ENCODE measurements at regions not wholly inside any gene's neighbourhood (a gene's known extent, or its start where the extent isn't known, plus 50 kb on each side); places are given as distances from the start of the nearest gene placed in this dataset.

GRCh38 chr4:138512756-138513155 lies 270.6 kb upstream of the SLC7A11 start:
- Histone ChIP-seq H3K27me3 (no peaks in the 10 kb centered on the region), H3K4me3 (no peak overlapping the region), H3K27ac (replicated peaks in 1 of 4) (no peak overlapping the region), H3K9me3 (no peaks in the 10 kb centered on the region), H3K36me3 (no peaks in the 10 kb centered on the region), H3K4me1 (peaks cover 0 to 8% (median 2%) of the 10 kb centered on the region in 4 donors)
- DNase-seq (ENCODE audit: extremely low spot score), result no peak
- TF ChIP-seq EP300 (IDR thresholded peaks at IDR 0.05) (no peak), POLR2AphosphoS5 (IDR thresholded peaks at IDR 0.05) (no peak), CTCF (IDR thresholded peaks at IDR 0.05) (no peak), POLR2A (IDR thresholded peaks at IDR 0.05; ENCODE audit: low read depth) (no peak)
- intact Hi-C loops (cut with DNase I), result no loop called here

- H3K9me3 ChIP-seq, result no peaks in the 10 kb centered on the region
- H3K4me1 ChIP-seq, result peaks cover 0 to 17% (median 5%) of the 10 kb centered on the region in 4 donors
- intact Hi-C loops (cut with DNase I), result no loop called here
- WGBS, result 67% methylated on average over 3 of the region's 3 CpGs
- no peaks in the 10 kb centered on the region for H3K36me3 ChIP-seq
- H3K27ac ChIP-seq (replicated peaks in 1 of 4), result no peak overlapping the region
- no peaks in the 10 kb centered on the region for H3K27me3 ChIP-seq
- DNase-seq (ENCODE audit: extremely low spot score), result no peak
- TF ChIP-seq POLR2A (IDR thresholded peaks at IDR 0.05; ENCODE audit: low read depth) (no peak), EP300 (IDR thresholded peaks at IDR 0.05) (no peak), CTCF (IDR thresholded peaks at IDR 0.05) (no peak)
- H3K4me3 ChIP-seq, result no peak overlapping the region
Observed at GRCh38 chr4:138510053-138510452, 267.9 kb upstream of the SLC7A11 start.

DNA sequence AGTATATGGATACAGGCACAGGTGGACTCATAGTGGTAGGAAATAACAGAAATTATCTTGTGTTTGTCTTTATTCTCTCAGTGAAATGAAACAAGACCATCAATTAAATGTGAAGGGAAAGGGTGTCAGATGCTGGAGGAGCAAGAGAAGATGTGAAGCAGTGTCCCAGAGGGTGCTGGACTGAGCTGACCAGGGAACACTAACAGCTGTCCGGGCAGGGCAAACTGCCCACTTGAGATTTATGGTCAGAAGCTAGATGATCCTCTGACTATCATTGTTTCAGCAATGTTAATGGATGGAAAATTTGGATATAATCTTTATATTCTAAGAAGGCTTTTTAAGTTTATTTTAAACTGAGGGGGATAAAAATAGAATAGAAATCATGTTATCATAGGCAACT lies 267.2 kb upstream of the SLC7A11 start:
- TF ChIP-seq CTCF (IDR thresholded peaks at IDR 0.05), result no peak
- TF ChIP-seq EP300 (IDR thresholded peaks at IDR 0.05), result no peak
- TF ChIP-seq POLR2AphosphoS5 (IDR thresholded peaks at IDR 0.05), result no peak
- no peak for TF ChIP-seq POLR2A (IDR thresholded peaks at IDR 0.05; ENCODE audit: low read depth)
- WGBS, result 74% methylated on average over 1 of the region's 1 CpG
- no peaks in the 10 kb centered on the region for H3K36me3 ChIP-seq
- no peaks in the 10 kb centered on the region for H3K27me3 ChIP-seq
- no peak for DNase-seq (ENCODE audit: extremely low spot score)
- peaks cover 0 to 17% (median 5%) of the 10 kb centered on the region in 4 donors for H3K4me1 ChIP-seq
- no peak overlapping the region for H3K4me3 ChIP-seq
- H3K27ac ChIP-seq (replicated peaks in 1 of 4), result no peak overlapping the region
- no peaks in the 10 kb centered on the region for H3K9me3 ChIP-seq
- intact Hi-C loops (cut with DNase I), result no loop called here

DNA sequence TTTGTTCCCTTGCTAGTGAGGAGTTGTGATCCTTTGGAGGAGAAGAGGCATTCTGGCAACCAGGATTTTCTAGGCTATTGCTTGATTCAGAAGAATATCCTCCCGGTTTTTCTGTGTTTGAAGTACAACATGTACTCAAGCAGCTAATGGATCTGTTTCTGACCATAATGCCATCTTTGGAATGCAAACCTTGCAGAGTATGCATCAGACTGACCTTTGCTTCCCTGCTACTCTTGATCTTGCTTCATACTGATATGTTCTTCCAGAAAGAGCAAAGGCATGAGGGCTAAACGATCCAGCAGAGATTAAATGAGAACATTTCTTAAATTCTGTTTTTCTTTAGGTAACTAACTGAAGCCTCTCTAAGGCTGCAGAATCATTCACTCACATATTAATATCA lies 265.4 kb upstream of the SLC7A11 start:
- WGBS, result 49% methylated on average over 2 of the region's 2 CpGs
- intact Hi-C loops (cut with DNase I), result no loop called here
- TF ChIP-seq POLR2AphosphoS5 (IDR thresholded peaks at IDR 0.05) (peak in 1 of 2 donors; percentile 25), CTCF (IDR thresholded peaks at IDR 0.05) (no peak)
- Histone ChIP-seq H3K4me3 (no peak overlapping the region), H3K27me3 (no peaks in the 10 kb centered on the region), H3K27ac (replicated peaks in 1 of 4) (peak overlapping the region in 1 of 4 donors; percentile 2), H3K36me3 (no peaks in the 10 kb centered on the region), H3K4me1 (peaks cover 0 to 17% (median 5%) of the 10 kb centered on the region in 4 donors), H3K9me3 (peaks cover 0 to 11% (median 8%) of the 10 kb centered on the region in 4 donors)
- DNase-seq (ENCODE audit: extremely low spot score), result no peak

- Histone ChIP-seq H3K4me1 (no peaks in the 10 kb centered on the region), H3K9me3 (peaks cover 0 to 26% (median 16%) of the 10 kb centered on the region in 4 donors), H3K27me3 (no peaks in the 10 kb centered on the region), H3K27ac (replicated peaks in 1 of 4) (no peak overlapping the region), H3K36me3 (no peaks in the 10 kb centered on the region), H3K4me3 (no peak overlapping the region)
- TF ChIP-seq CTCF (IDR thresholded peaks at IDR 0.05), result no peak
- no peak for TF ChIP-seq POLR2A (IDR thresholded peaks at IDR 0.05; ENCODE audit: low read depth)
- TF ChIP-seq EP300 (IDR thresholded peaks at IDR 0.05), result no peak
- no peak for TF ChIP-seq POLR2AphosphoS5 (IDR thresholded peaks at IDR 0.05)
- no peak for DNase-seq (ENCODE audit: extremely low spot score)
- intact Hi-C loops (cut with DNase I), result no loop called here
- WGBS, result 73% methylated on average over 1 of the region's 1 CpG
Observed at GRCh38 chr4:138501614-138502013, 259.5 kb upstream of the SLC7A11 start.

All from esophagus muscularis mucosa (tissue), 4 donors.